BE2C (cell line): ENCODE measurements at regions not wholly inside any gene's neighbourhood (a gene's known extent, or its start where the extent isn't known, plus 50 kb on each side); places are given as distances from the start of the nearest gene placed in this dataset.

Experiments used
- DNase-seq: peaks from one replicate; pipeline ENCODE4 v3.0.0-alpha.2; 2020
- H3K27me3 ChIP-seq: fragments of 250-450 bp; sonication (Bioruptor Pico); 2 replicates; pipeline ENCODE4 v1.5.1; 2020; ENCODE audit warnings: mild to moderate bottlenecking
- H3K36me3 ChIP-seq: fragments of 250-450 bp; sonication (Bioruptor Pico); 2 replicates; pipeline ENCODE4 v1.5.1; 2020; ENCODE audit warnings: mild to moderate bottlenecking
- H3K4me1 ChIP-seq: fragments of 250-450 bp; sonication (Bioruptor Pico); 2 replicates; pipeline ENCODE4 v1.5.1; 2020
- H3K4me3 ChIP-seq: 2 replicates; pipeline ENCODE4 v1.5.1; 2011; ENCODE audit warnings: low read depth, low read length
- H3K9me3 ChIP-seq: fragments of 250-450 bp; sonication (Bioruptor Pico); 2 replicates; pipeline ENCODE4 v1.5.1; 2020
- CTCF ChIP-seq: IDR thresholded peaks from 2 replicates; pipeline ENCODE4 v1.5.1; 2012; ENCODE audit warnings: mild to moderate bottlenecking, low read depth, low read length

- Histone ChIP-seq H3K36me3 (no peaks in the 10 kb centered on the region), H3K9me3 (no peaks in the 10 kb centered on the region), H3K4me3 (no peak overlapping the region), H3K4me1 (peaks cover 1% of the 10 kb centered on the region; the same call in 1 of the 2 replicates), H3K27me3 (no peaks in the 10 kb centered on the region; the same call in 1 of the 2 replicates)
- no peak for TF ChIP-seq CTCF
- no peak for DNase-seq
Observed at GRCh38 chr16:54477714-54478113, 191.1 kb upstream of the IRX3 start.

- DNase-seq: no peak
- TF ChIP-seq CTCF: no peak
- no peaks in the 10 kb centered on the region for H3K27me3 ChIP-seq
Observed at GRCh38 chr16:54475019-54475601, 188.5 kb upstream of the IRX3 start.

GRCh38 chr16:54473226-54473993 is 186.8 kb upstream of the IRX3 start:
- Histone ChIP-seq H3K4me1 (no peaks in the 10 kb centered on the region), H3K27me3 (no peaks in the 10 kb centered on the region), H3K4me3 (no peak overlapping the region), H3K36me3 (no peaks in the 10 kb centered on the region), H3K9me3 (no peaks in the 10 kb centered on the region)
- TF ChIP-seq CTCF: no peak
- no peak for DNase-seq

More at GRCh38 chr16:54475019-54475601, 188.5 kb upstream of the IRX3 start:
- no peak overlapping the region for H3K4me3 ChIP-seq
- H3K9me3 ChIP-seq: no peaks in the 10 kb centered on the region
- no peaks in the 10 kb centered on the region for H3K4me1 ChIP-seq
- H3K36me3 ChIP-seq: no peaks in the 10 kb centered on the region

- Histone ChIP-seq H3K4me3 (no peak overlapping the region), H3K27me3 (no peaks in the 10 kb centered on the region), H3K4me1 (no peaks in the 10 kb centered on the region), H3K9me3 (no peaks in the 10 kb centered on the region; the same call in 1 of the 2 replicates), H3K36me3 (no peaks in the 10 kb centered on the region)
- no peak for DNase-seq
- TF ChIP-seq CTCF: no peak
Observed at GRCh38 chr16:54467398-54467797, 180.8 kb upstream of the IRX3 start.

GRCh38 chr16:54466233-54466632 is 179.6 kb upstream of the IRX3 start:
- DNase-seq: no peak

More at GRCh38 chr16:54466233-54466632, 179.6 kb upstream of the IRX3 start:
- Histone ChIP-seq H3K27me3 (no peaks in the 10 kb centered on the region; the same call in 1 of the 2 replicates), H3K4me1 (no peaks in the 10 kb centered on the region), H3K9me3 (no peaks in the 10 kb centered on the region; the same call in 1 of the 2 replicates), H3K4me3 (no peak overlapping the region), H3K36me3 (no peaks in the 10 kb centered on the region)
- TF ChIP-seq CTCF: no peak
